COLO668 (cell line): ENCODE measurements at regions not wholly inside any gene's neighbourhood (a gene's known extent, or its start where the extent isn't known, plus 50 kb on each side); places are given as distances from the start of the nearest gene placed in this dataset.

Source experiments
- DNase-seq: peaks from one replicate; lab custom pipeline; 2025; ENCODE audit not compliant: unreplicated experiment; lab: John Stamatoyannopoulos, UW

DNA sequence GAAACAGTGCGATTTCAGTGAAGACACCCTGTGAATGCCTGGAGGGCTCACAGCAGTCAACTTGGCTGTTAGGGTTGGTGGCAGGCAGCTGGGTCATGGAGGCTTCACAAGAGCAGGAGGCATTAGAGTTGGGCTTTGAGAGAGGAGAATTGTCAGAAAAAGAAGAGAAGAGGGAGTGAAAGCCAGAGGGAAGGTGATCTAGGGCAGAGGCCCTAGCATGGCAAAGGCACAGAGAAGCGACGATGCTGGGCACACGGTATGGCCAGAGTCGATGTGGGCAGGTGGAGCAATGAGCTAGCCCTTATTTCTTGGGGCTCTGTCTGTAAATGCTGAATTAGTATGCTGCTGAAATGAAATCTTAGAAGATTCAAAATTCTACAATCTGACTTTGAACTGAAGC, 52.6 kb upstream of the OLFM4 start:
- DNase-seq = no peak

- DNase-seq = no peak
Measured at GRCh38 chr13:52975161-52975560, 53.5 kb upstream of the OLFM4 start.

DNA sequence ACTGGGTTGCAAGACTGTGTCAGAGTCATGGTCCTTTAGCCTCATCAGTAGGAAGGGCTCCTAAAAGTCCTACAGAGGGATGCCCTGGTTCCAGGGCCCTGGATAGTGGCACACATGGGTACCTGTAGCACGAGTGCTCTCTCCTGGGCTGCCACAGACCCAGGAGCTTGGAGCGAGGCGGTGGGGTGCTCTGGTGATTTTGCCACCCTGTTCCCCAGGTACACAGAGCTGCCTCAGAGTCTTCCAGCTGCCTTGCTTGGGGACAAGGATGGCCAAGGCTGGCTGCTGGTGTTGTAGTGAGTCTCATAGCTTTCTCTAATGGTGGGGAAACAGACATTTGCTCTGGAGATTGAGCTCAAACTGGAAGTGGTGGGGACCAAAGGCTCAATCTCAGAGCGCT, 53.9 kb upstream of the OLFM4 start:
- no peak for DNase-seq

GRCh38 chr13:52969373-52969772, 59.2 kb upstream of the OLFM4 start:
- DNase-seq = no peak

DNA sequence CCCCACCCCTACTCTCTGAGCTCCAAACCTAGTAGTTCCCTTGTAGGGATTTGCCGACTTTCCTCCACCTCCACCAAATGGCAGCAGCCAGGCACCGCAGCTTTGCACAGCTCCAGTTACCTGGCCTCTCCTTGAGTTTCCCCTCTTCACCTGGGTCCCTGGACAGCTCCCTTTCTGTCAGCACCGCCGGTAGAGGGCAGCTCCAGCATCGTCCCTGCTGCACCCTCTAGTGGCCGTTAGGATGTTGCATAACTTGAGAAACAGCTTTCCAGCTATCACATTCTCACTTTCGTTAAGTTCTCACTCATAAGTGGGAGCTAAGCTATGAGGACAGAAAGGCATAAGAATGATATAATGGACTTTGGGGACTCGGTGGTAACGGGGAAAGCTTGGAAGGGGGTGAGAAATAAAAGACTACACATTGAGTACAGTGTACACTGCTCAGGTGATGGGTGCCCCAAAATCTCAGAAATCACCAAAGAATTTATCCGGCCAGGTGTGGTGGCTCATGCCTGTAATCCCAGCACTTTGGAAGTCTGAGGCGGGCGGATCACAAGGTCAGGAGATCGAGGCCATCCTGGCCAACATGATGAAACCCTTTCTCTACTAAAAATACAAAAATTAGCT, 60.4 kb upstream of the OLFM4 start:
- peak; percentile 94 for DNase-seq

- DNase-seq = no peak
Measured at GRCh38 chr13:52961987-52962386, 66.6 kb upstream of the OLFM4 start.

DNA sequence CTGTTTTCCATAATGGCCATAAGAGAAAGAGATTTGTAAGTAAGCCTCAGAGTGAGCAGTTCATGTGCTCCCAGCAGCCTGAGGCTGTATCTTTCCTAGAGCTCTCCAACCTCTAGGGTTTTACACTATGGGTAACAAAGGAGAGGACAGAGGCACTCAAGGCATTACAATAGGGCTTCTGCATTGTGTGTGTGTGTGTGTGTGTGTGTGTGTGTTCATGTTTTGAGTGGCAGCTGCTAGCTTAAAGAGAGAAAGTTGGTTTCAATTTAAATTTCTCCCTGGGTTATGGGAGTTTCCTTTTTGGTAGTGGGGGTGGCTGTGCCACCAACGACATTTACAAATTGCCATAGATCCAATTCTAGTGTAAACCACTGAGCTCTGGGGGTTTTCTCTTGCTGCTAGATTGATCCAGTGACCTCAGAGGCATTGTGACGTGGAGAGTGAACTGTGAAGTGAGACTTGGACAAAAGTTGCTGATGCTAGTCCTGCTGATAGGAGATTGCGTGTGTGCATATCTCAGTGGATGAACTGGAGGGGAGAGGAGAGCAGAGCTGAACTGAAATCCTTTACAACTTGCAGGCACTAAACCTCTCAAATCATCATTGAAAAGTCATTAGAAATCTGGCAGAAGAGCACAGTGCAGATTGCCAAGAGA, 67.2 kb upstream of the OLFM4 start:
- no peak for DNase-seq

GRCh38 chr13:52955472-52955874, 73.1 kb upstream of the OLFM4 start:
- DNase-seq = no peak

- DNase-seq = no peak
Measured at GRCh38 chr13:52954838-52955237, 73.8 kb upstream of the OLFM4 start.

GRCh38 chr13:52950436-52950956, 78.1 kb upstream of the OLFM4 start:
- no peak for DNase-seq

- DNase-seq = no peak
Measured at GRCh38 chr13:52949742-52950141, 78.9 kb upstream of the OLFM4 start.

DNA sequence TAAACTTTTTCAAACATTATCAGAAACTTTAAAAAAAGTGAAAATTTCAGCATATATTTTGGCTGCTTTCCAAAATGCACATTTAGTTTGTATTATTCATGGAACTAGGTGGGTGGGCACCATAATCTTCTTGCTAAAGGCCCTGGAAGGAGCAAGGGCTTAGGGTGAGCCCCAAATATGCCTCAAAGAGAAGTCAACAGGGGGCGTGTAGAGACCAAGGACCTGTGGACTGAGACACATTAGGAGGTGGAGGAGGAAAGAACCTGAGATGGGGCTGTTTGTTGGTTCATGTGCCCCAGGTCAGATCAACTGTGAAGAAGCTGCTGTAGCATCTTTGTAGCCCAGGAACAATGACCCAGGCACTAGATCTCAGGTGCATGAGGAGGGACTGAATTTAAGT, 79.6 kb upstream of the OLFM4 start:
- no peak for DNase-seq

DNA sequence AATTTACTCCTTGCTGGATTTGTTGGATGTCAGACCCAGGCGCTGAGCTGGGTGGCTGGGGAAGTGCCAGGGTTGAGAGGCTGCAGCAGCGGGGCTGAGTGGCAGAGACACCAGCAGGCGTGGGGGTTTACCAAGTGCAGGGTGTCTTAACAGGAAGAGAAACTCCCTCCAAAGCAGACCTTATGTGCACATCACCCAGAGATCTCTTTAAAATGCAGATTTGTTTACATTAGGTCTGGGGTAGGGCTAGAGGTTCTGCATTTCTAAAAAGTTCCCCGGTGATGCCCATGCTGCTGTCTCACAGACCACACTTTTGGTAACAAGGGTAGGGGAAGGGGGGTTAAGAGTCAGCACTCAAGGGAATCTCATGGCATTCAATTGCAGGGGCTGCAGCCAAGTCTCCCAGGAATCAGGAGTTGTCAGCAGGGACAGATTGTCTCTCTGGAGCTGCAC, 80.7 kb upstream of the OLFM4 start:
- no peak for DNase-seq

- no peak for DNase-seq
Measured at GRCh38 chr13:52945348-52945747, 83.3 kb upstream of the OLFM4 start.

- DNase-seq = no peak
Measured at GRCh38 chr13:52944697-52945096, 83.9 kb upstream of the OLFM4 start.

- DNase-seq = no peak
Measured at GRCh38 chr13:52938065-52938464, 89.6 kb upstream of the PCDH8 start.

- no peak for DNase-seq
Measured at GRCh38 chr13:52936806-52937205, 88.4 kb upstream of the PCDH8 start.

- DNase-seq = no peak
Measured at GRCh38 chr13:52934258-52934657, 85.8 kb upstream of the PCDH8 start.

GRCh38 chr13:52933547-52934210, 85.2 kb upstream of the PCDH8 start:
- no peak for DNase-seq

GRCh38 chr13:52933099-52933498, 84.7 kb upstream of the PCDH8 start:
- no peak for DNase-seq

- no peak for DNase-seq
Measured at GRCh38 chr13:52932649-52933048, 84.2 kb upstream of the PCDH8 start.
